IPS DF 4.7 (cell line): ENCODE measurements at regions not wholly inside any gene's neighbourhood (a gene's known extent, or its start where the extent isn't known, plus 50 kb on each side); places are given as distances from the start of the nearest gene placed in this dataset.

Experiments used
- DNase-seq: peaks from one replicate; pipeline ENCODE4 v3.0.0-alpha.2; 2013; ENCODE audit warnings: low spot score; ENCODE audit errors: extremely low read depth

DNA sequence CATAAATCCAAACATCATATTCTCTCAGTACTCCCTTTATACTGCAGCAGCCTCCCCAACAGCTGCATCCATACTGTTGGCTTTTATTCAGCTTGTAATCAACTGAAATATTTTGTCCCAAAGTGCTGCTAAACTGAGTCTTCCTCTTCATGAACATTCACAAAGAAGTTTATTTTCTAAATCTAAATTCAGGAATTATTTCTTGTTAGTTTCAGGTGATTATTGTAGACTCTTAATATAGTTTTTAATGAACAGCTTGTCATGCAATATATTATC, 269.3 kb upstream of the UBE2E2 start:
- no peak for DNase-seq

- DNase-seq: no peak
These were observed 268.1 kb upstream of the UBE2E2 start for GRCh38 chr3:22935040-22935439.

DNA sequence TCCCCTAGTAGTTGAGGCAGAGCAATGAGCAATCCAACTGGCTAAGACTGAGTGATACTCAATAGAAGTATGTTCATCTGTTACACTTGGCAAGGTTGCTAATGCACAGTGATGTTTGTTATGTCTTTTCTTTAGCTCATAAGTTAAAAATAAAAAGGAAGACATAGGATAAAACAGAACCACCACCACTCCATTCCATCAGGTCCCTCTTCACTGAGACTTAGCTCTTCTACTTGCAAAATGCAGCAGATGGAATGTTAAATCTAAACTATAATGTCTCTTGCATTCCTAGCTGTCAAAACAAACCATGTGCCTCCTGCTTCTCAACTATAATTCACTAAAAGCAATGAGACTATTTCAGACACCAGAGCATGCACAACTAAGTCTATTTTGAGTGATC, 265.6 kb upstream of the UBE2E2 start:
- no peak for DNase-seq

DNA sequence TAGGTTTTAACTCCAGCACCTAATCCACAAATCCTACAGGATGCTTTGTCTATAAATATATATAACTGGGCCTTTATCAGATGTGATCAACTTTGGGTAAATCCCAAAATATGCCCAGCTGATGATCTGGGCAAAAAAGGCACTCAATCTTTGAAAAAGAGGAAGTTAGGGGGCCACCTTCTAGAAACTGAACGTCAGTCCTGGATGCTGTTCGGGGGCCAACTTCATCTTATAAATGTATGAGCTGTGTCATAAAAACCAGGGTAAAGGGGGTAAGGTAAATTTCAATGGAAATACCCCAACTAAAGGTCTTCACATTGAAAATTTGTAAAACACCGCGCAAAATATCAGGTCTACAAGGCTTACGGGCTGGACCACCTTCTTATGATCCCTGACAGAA, 264.4 kb upstream of the UBE2E2 start:
- no peak for DNase-seq

GRCh38 chr3:22939349-22939748, 263.8 kb upstream of the UBE2E2 start:
- no peak for DNase-seq

DNA sequence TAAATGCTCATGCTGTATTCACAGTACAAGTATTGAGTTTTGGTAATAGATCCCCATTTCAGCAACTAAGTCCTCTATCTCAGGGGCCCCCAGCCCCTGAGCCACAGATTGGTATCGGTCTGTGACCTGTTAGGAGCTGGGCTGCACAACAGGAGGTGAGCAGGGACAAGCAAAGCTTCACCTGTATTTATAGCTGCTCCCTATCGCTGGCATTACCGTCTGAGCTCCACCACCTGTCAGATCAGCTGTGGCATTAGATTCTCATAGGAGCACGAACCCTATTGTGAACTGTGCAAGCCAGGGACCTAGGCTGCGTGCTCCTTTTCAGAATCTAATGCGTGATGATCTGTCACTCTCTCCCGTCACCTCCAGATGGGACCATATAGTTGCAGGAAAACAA, 262.8 kb upstream of the UBE2E2 start:
- no peak for DNase-seq

DNA sequence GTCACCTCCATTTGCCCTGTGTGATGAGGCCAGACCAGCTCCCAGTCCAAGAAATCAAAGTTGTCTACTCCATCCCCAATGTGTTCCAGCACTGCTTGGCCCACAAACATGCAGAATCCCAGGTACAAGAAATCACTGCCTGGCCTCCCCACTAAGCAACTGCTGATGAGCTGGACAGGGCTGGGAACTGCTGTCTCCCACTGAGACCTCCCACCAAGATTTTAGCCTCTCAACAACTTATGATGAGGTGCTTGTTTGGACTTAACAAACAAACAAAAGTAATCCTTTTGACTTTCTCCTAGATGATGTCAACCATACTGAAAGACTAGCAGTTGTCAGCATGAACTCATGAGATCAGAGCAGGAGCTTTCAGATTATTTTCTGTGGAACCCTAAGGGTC, 260.1 kb upstream of the UBE2E2 start:
- DNase-seq: no peak

GRCh38 chr3:22947851-22948250, 255.3 kb upstream of the UBE2E2 start:
- DNase-seq: no peak

GRCh38 chr3:22951910-22952309, 251.2 kb upstream of the UBE2E2 start:
- no peak for DNase-seq

GRCh38 chr3:22952860-22953259, 250.3 kb upstream of the UBE2E2 start:
- DNase-seq: no peak

GRCh38 chr3:22959593-22959992, 243.5 kb upstream of the UBE2E2 start:
- DNase-seq: no peak

DNA sequence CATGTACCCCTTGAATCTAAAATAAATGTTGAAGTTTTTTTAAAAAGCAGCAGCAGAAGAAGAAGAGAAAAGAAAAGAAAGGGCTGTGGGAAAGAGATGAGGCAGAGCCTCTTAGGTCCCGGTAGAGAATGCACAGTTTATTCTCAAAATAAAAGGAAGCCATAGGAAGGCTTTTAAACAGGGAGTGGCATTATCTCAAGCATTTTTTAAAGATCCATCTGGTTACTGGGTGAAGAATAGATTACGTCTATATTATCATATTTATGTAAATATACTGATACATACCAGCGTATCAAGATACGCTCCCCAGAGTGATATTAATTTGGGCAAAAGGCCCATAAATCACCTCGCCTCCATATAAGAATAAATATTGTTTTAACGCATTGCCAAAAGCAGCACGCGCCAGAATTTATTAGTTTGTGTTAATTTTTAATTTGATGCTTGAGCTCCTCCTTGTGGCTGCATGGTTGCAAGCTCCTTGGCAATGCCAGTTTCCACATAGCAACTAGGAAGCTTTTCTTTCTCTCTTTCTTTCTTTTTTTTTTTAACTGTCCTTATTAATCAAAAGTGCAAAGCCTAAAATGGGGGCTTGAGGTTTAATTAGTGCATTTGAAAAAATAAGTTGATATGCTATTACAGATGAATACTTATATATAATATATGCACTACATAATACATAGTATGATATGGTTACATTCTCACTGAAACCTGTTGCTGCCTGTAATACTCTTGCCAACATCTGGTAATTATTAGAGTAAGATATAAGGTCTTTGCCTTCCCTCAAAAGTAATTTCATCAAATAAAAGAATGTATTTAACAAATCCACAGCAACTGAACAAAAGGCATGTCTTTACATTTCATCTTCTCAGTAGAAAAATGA, 242.8 kb upstream of the UBE2E2 start:
- no peak for DNase-seq

DNA sequence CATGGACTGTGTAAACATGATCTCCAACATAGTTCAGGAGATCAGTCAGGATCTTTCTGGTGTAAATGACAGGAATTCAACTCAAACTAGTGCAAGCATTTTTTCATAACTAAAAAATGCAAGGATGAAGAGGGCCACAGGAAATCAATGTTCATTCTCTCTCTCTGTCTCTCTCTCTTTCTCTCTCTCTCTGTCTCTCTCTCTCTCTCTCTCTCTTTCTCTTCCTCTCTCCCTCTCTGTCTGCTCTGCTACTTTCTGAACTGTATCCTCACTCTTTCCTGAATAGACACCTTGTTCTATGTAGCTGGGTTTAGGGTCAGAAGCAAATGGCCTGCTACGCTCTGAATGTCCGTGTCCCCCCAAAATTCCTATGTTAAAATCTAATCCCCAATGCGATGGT, 240.9 kb upstream of the UBE2E2 start:
- DNase-seq: no peak

- no peak for DNase-seq
These were observed 236.8 kb upstream of the UBE2E2 start for GRCh38 chr3:22966349-22966748.

GRCh38 chr3:22969276-22969675, 233.9 kb upstream of the UBE2E2 start:
- no peak for DNase-seq

GRCh38 chr3:22971497-22971896, 231.6 kb upstream of the UBE2E2 start:
- DNase-seq: no peak

GRCh38 chr3:22977042-22977441, 226.1 kb upstream of the UBE2E2 start:
- DNase-seq: no peak

- no peak for DNase-seq
These were observed 225.4 kb upstream of the UBE2E2 start for GRCh38 chr3:22977650-22978289.

DNA sequence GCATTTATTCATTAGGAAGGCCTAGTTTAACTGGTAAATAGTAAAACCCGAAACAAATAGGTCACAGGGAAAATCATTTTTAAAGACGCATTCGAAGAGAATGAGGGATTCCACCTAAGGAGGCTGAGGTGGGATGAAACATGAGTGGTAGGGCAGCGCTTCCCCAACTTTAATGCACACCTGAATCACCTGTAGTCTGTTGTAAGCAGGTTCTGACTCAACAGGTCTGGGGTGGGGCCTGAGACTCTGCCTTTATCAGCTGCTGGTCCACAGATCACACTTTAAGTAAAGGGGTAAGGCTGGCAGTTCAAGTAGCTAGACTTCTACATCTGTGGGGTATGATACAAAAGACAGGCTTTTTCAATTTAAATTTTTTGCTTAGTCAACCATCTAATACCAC, 223.5 kb upstream of the UBE2E2 start:
- DNase-seq: no peak

DNA sequence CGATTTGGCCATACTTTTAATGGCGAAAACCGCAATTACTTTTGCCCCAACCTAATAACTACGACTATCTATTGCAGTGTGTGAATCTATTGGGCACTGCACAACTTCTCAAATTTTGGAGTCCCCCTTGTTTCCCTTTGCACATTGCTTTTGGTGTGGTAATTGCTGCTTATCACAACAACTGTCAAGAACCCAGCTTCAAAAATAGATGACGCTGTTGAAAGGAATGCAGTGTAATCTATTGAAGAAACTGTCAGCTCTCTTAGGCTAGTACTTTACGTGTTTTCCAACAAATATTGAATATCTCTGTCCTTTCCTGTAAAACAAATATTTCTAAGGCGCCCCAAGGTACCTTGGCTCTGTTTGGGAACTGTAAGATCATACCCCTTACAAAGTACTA, 222.8 kb upstream of the UBE2E2 start:
- DNase-seq: no peak

- no peak for DNase-seq
These were observed 222.0 kb upstream of the UBE2E2 start for GRCh38 chr3:22981166-22981565.

DNA sequence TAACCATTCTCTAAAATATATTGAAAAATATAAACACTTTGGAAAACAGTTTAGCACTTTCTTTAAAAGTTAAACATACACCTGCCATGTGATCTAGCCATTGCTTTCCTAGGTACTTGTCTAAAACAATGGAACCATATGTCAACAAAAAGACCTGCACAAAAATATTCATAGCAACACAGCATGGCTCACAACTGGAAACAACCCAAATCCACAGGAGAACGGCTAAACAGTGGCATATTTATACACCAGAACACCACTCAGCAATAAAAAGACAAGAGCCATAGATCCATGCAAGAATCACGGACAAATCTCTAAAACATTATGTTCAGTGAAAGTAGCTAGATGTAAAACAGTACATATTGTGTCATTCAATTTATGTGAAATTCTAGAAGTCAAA, 221.3 kb upstream of the UBE2E2 start:
- no peak for DNase-seq

DNA sequence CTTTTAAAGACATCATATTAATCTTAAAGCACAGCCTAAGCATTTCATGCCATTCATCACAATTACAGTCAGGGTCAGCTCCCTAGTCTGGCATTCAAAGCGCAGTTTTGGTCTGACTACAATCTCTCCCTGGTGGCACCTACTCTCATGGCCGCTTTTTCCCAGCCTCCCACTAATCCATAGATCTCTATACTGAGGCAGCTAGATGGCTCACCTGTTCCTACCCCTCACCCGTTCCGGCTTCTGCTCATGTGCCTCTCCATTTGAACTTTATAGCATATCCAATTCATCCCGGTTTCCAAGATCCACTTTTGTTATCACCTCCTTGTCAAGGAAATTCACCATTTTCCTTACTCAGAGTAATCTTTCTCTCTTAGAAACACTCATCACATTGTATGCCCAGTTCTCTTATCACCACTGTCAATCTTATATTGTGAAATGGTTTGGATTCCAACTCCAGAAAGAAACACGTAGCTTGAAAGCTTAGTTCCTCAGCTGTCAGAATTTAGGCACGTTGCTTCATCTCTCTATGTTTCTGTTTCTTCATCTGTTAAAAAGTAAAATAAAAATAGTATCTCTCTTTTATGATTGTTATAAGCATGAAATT, 220.0 kb upstream of the UBE2E2 start:
- DNase-seq: no peak
